PC-3 (cell line): ENCODE measurements at regions not wholly inside any gene's neighbourhood (a gene's known extent, or its start where the extent isn't known, plus 50 kb on each side); places are given as distances from the start of the nearest gene placed in this dataset.

Experiments
- ATAC-seq: fragments of 200-7000 bp; cut with Tn5 transposase; 2 replicates; pipeline ENCODE4 v1.9.1; 2020; ENCODE audit warnings: mild to moderate bottlenecking, moderate library complexity
- BruUV-seq: library from RNA; stranded (reverse); fragments of 400-500 nt; replicated peaks from 2 replicates; lab custom pipeline; 2021; lab: Mats Ljungman, UMichigan
- CTCF ChIA-PET: fragments of 300-600 bp; sonication (Branson Sonifier 250); formaldehyde crosslinking; loops from one replicate; lab custom pipeline; 2022; ENCODE audit warnings: antibody characterized with exemption; lab: Charles Lee
- POLR2A ChIA-PET: fragments of 300-600 bp; sonication (Branson Sonifier 250); formaldehyde crosslinking; loops from one replicate; lab custom pipeline; 2022; ENCODE audit warnings: antibody characterized with exemption; ENCODE audit not compliant: unreplicated experiment; lab: Charles Lee
- DNase-seq: peaks from one replicate; pipeline ENCODE4 v3.0.0-alpha.2; 2015
- H2AFZ ChIP-seq: fragments of 300-600 bp; sonication (generic); 2 replicates; pipeline ENCODE4 v1.6.0; 2016; ENCODE audit warnings: antibody characterized with exemption, low read length
- H3F3A ChIP-seq: fragments of 300-600 bp; sonication (generic); one replicate; pipeline ENCODE4 v1.6.0; 2017; ENCODE audit warnings: antibody characterized with exemption, low read length, control low read depth, mild to moderate bottlenecking; ENCODE audit not compliant: unreplicated experiment
- H3K27ac ChIP-seq: fragments of 300-600 bp; sonication (generic); 2 replicates; pipeline ENCODE4 v1.5.1; 2016; ENCODE audit warnings: mild to moderate bottlenecking, low read length
- H3K27me3 ChIP-seq: fragments of 300-600 bp; sonication (generic); 2 replicates; pipeline ENCODE4 v1.6.1; 2016; ENCODE audit warnings: low read length, mixed read lengths
- H3K36me3 ChIP-seq: fragments of 300-600 bp; sonication (generic); 2 replicates; pipeline ENCODE4 v1.6.1; 2016; ENCODE audit warnings: low read depth, mixed run types, low read length, mixed read lengths
- H3K4me1 ChIP-seq: fragments of 300-600 bp; sonication (generic); 2 replicates; pipeline ENCODE4 v1.5.1; 2016; ENCODE audit warnings: low read length; ENCODE audit not compliant: insufficient read depth
- H3K4me2 ChIP-seq: fragments of 300-600 bp; sonication (generic); 2 replicates; pipeline ENCODE4 v1.6.0; 2016; ENCODE audit warnings: low read length
- H3K4me3 ChIP-seq: fragments of 300-600 bp; sonication (generic); 2 replicates; pipeline ENCODE4 v1.5.1; 2016; ENCODE audit warnings: mild to moderate bottlenecking, low read length, mixed read lengths
- H3K79me2 ChIP-seq: fragments of 300-600 bp; sonication (generic); 2 replicates; pipeline ENCODE4 v1.6.1; 2017; ENCODE audit warnings: low read length, mixed read lengths
- H3K9ac ChIP-seq: fragments of 300-600 bp; sonication (generic); 2 replicates; pipeline ENCODE4 v1.6.0; 2016; ENCODE audit warnings: mild to moderate bottlenecking, low read length
- H3K9me2 ChIP-seq: fragments of 300-600 bp; sonication (generic); replicated peaks from 2 replicates; pipeline ENCODE4 v1.6.1; 2016; ENCODE audit warnings: mixed run types, low read length, mixed read lengths
- H3K9me3 ChIP-seq: fragments of 300-600 bp; sonication (generic); 2 replicates; pipeline ENCODE4 v1.6.1; 2016; ENCODE audit warnings: low read length, mixed read lengths
- H4K20me1 ChIP-seq: fragments of 300-600 bp; sonication (generic); 2 replicates; pipeline ENCODE4 v1.6.1; 2016; ENCODE audit warnings: low read length, mixed read lengths
- EZH2 ChIP-seq: fragments of 300-600 bp; sonication (generic); IDR thresholded peaks from one replicate; pipeline ENCODE4 v1.6.1; 2017; ENCODE audit warnings: antibody characterized with exemption, mild to moderate bottlenecking, low read length; ENCODE audit not compliant: unreplicated experiment
- EZH2phosphoT487 ChIP-seq: fragments of 300-600 bp; sonication (generic); IDR thresholded peaks from 2 replicates; pipeline ENCODE4 v1.6.1; 2018; ENCODE audit warnings: mild to moderate bottlenecking, antibody characterized with exemption, low read length, borderline replicate concordance
- intact Hi-C: fragments of 100-400 bp; cut with micrococcal nuclease; formaldehyde crosslinking; loops from 2 replicates; pipeline ENCODE4 v1.9.0; 2023
- TF ChIP-seq, protein P1 (sequence below): fragments of 300-600 bp; sonication (generic); conservative IDR thresholded peaks from 2 replicates; pipeline ENCODE4 v1.5.1; 2017; ENCODE audit warnings: antibody characterized with exemption, low read depth, mild to moderate bottlenecking, low read length

DNA sequence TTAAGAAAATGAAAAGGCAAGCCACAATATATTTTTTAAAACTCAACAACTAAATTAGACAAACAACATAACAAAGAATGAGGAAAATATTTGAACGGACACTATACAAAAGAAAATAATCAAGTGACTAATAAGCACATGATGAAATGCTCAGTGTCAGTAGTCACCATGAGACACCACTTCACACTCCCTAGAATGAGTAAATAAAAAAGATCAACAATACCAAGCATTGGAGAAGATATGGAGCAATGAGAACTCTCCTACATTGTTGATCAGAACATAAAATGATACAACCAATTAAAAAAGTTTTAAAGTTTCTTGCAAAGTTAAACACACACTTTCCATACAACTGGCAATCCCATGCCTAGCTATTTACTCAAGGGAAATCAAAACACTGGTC lies 222.2 kb downstream of the C7orf25 start:
- H3K9me3 ChIP-seq: no peaks in the 10 kb centered on the region

GRCh38 chr7:42688056-42688371 lies 223.9 kb downstream of the C7orf25 start:
- ChIA-PET POLR2A (no interaction called here), CTCF (no interaction called here)
- intact Hi-C loops: no loop called here
- no peaks in the 10 kb centered on the region for H4K20me1 ChIP-seq
- no peak overlapping the region for H3K9ac ChIP-seq
- no peaks in the 10 kb centered on the region for H3K9me3 ChIP-seq
- no peak for ATAC-seq
- H3K36me3 ChIP-seq: no peaks in the 10 kb centered on the region
- H2AFZ ChIP-seq: no peak overlapping the region
- no peaks in the 10 kb centered on the region for H3K79me2 ChIP-seq
- no TSS peak for BruUV-seq
- H3K4me2 ChIP-seq: no peak overlapping the region
- H3K4me1 ChIP-seq: peaks cover 4% of the 10 kb centered on the region; the same call in 1 of the 2 replicates
- H3K9me2 ChIP-seq: no peaks in the 10 kb centered on the region
- no peak overlapping the region for H3K27ac ChIP-seq
- no peak for DNase-seq
- no peaks in the 10 kb centered on the region for H3F3A ChIP-seq
- no peaks in the 10 kb centered on the region for H3K27me3 ChIP-seq
- TF ChIP-seq EZH2phosphoT487 (no peak), EZH2 (no peak)
- TF ChIP-seq, protein P1, sequence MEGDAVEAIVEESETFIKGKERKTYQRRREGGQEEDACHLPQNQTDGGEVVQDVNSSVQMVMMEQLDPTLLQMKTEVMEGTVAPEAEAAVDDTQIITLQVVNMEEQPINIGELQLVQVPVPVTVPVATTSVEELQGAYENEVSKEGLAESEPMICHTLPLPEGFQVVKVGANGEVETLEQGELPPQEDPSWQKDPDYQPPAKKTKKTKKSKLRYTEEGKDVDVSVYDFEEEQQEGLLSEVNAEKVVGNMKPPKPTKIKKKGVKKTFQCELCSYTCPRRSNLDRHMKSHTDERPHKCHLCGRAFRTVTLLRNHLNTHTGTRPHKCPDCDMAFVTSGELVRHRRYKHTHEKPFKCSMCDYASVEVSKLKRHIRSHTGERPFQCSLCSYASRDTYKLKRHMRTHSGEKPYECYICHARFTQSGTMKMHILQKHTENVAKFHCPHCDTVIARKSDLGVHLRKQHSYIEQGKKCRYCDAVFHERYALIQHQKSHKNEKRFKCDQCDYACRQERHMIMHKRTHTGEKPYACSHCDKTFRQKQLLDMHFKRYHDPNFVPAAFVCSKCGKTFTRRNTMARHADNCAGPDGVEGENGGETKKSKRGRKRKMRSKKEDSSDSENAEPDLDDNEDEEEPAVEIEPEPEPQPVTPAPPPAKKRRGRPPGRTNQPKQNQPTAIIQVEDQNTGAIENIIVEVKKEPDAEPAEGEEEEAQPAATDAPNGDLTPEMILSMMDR: no peak
- H3K4me3 ChIP-seq: no peak overlapping the region

More for the DNA sequence above, 222.2 kb downstream of the C7orf25 start:
- Histone ChIP-seq H3K27ac (no peak overlapping the region), H3K27me3 (no peaks in the 10 kb centered on the region), H2AFZ (no peak overlapping the region), H3K4me2 (no peak overlapping the region), H3K79me2 (no peaks in the 10 kb centered on the region), H3K9me2 (no peaks in the 10 kb centered on the region), H3K9ac (no peak overlapping the region), H3K36me3 (no peaks in the 10 kb centered on the region), H3K4me1 (peaks cover 4% of the 10 kb centered on the region; the same call in 1 of the 2 replicates), H4K20me1 (no peaks in the 10 kb centered on the region), H3F3A (no peaks in the 10 kb centered on the region), H3K4me3 (no peak overlapping the region)
- no TSS peak for BruUV-seq
- DNase-seq (peak; percentile 19), ATAC-seq (no peak)
- TF ChIP-seq EZH2phosphoT487 (no peak), EZH2 (no peak)
- TF ChIP-seq, protein P1: no peak
- intact Hi-C loops: loop anchor here (2.0 kb wide), 4 partner anchors 115 to 713 kb away; partner anchors contain the start of gene GLI3
- ChIA-PET POLR2A (no interaction called here), CTCF (interaction anchor here (2.2 to 2.5 kb wide), 2 partner anchors 44 to 749 kb away, joined by 7 to 8 read pairs; no protein-coding TSS in a partner anchor)

GRCh38 chr7:42687211-42688055 lies 224.4 kb downstream of the C7orf25 start:
- no peaks in the 10 kb centered on the region for H3K27me3 ChIP-seq
- TF ChIP-seq, protein P1: no peak
- no peak for TF ChIP-seq EZH2
- TF ChIP-seq EZH2phosphoT487: no peak
- H4K20me1 ChIP-seq: no peaks in the 10 kb centered on the region
- H3F3A ChIP-seq: no peaks in the 10 kb centered on the region
- no peaks in the 10 kb centered on the region for H3K9me2 ChIP-seq
- CTCF ChIA-PET: no interaction called here
- H3K79me2 ChIP-seq: no peaks in the 10 kb centered on the region
- POLR2A ChIA-PET: no interaction called here
- H3K9me3 ChIP-seq: no peaks in the 10 kb centered on the region
- intact Hi-C loops: no loop called here
- H2AFZ ChIP-seq: no peak overlapping the region
- DNase-seq (no peak), ATAC-seq (no peak)
- no peak overlapping the region for H3K4me2 ChIP-seq
- no peak overlapping the region for H3K27ac ChIP-seq
- H3K36me3 ChIP-seq: no peaks in the 10 kb centered on the region
- no TSS peak for BruUV-seq
- H3K4me1 ChIP-seq: peaks cover 4% of the 10 kb centered on the region; the same call in 1 of the 2 replicates
- H3K4me3 ChIP-seq: no peak overlapping the region
- no peak overlapping the region for H3K9ac ChIP-seq
